VCaP (cell line): ENCODE measurements at regions not wholly inside any gene's neighbourhood (a gene's known extent, or its start where the extent isn't known, plus 50 kb on each side); places are given as distances from the start of the nearest gene placed in this dataset.
A peak's percentile ranks its signal among the peaks of the same experiment; 100 is the strongest.
"Not testable (repeated sequence)": the region's sequence is repeated elsewhere in the genome, so short reads cannot be mapped to it uniquely, and the experiment has no call there.

ENCODE experiments used
- H3K27ac ChIP-seq: fragments of 450-650 bp; 2 replicates; pipeline ENCODE4 v1.5.1; 2017
- CTCF ChIP-seq: fragments of 450-650 bp; conservative IDR thresholded peaks from 2 replicates; pipeline ENCODE4 v1.5.1; 2017; ENCODE audit warnings: mild to moderate bottlenecking, moderate library complexity

DNA sequence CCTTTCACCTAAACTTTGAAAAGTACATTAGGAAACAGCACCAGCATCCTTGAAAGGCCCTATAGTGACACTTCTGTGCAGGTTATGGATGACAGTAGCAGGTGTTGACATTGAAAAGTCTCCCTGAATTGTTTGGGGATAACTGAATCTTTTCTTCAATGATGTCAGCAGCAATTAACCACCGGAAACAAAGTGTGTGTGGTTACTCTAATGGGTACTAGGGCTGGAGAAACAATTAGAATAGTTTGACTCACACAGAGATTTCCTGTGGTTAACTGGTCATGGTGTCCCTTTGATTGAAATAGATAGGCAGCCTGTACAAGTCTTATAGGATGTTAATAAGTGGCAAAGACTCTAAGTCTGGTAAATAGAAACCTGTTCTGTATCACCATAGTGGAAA lies 189.1 kb downstream of the TBX18 start:
- no peak for TF ChIP-seq CTCF
- no peak overlapping the region for H3K27ac ChIP-seq

DNA sequence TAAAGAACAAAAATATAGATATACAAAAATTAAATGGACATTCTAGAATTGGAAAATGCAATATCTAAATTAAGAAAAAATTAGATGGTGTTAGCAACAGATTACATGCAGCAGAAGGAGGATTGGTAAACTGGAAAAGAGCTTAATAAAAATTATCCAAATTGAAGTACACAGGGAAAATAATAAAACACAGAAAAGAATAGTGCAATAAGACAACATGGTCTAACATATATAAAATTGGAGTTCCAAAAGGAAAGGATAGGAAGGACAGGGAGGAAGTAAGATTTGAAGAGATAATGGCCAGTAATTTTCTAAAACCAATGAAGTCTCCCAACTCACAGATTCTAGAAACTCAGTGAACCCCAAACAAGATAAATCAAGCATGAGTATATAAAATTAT lies 194.5 kb downstream of the TBX18 start:
- no peak overlapping the region for H3K27ac ChIP-seq
- TF ChIP-seq CTCF = no peak

GRCh38 chr6:84568971-84569370 lies 195.4 kb downstream of the TBX18 start:
- peak; percentile 69 for TF ChIP-seq CTCF
- no peak overlapping the region for H3K27ac ChIP-seq

- not testable (repeated sequence) for H3K27ac ChIP-seq
These were observed 198.7 kb downstream of the TBX18 start for GRCh38 chr6:84565718-84566117.

DNA sequence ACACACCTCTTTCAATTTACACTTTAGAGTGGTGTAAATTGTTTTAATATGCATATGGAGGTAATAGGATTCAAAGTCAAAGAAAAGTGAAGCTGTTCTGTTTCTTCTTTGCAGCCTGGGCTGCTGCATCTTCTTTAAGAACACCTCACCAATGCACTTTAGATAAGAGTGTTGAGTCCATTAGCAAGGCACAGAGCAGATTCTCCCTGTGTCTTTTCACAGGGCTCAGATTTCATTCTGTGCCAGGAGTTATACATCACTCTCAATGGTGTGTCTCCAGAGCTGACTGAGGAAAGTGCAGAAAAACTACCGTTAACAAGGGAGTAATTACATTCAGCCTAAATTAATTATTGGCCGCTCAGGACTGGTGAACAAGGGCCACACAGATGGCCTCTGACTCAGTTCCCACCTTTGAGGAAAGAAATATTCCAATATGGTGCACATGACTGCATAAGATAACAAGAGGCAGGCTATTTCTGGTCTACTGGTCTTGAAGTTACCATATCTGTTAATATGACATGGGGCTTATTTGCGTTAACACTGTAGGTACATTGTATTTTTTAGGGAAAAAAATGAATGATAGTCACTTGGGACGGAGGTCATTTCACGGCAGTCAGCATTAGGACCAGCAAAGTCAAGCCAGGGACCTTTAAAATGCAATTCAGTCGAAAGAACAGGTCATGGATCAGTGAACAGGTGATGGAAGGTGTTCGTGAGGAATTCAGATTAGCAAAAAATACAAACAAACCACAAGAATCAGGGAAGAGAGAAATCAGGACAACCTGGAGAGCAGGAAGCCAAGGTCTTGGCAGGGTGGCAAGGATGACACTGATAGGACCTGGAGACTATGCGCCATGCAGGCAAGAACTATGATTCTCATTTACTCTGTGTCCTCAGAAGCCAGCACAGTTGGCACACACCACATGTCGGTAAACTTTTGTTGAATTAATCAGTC lies 203.7 kb downstream of the TBX18 start:
- TF ChIP-seq CTCF = no peak
- H3K27ac ChIP-seq = no peak overlapping the region

DNA sequence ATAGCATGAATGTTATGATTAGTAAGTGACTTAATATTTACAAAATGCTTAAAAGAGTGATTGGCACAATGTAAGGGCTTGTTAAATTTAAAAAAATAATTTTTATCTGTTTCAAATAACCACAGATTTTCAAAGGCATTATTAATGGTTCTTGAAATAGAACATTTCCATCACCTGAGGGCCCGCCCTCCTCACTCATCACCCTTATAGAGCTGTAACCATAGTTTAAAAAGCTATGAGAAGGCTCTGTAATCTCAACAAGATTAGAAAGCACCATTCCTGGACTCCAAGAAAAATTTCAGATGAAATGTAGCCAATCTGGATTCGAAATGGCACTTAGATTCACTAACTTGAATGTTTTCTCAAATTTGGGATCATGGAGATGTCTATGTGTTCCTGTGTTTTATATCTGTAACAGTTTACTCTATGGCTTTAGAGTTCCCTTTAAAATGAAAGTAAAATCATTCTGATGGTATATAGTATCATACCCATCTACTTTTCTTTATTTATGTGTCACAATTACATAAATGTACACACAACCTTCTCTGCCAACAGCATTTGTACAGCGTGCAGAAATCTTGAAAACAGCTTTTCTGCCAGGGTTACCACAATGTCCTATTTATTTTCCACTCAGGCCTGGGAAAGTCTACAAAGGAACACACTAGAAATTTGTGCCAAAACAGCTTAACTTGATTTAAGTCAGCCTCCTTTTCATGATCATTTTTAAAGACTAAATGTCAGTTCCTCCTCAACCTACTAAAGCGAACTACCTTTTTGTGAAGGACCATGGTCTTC lies 207.7 kb downstream of the TBX18 start:
- no peak for TF ChIP-seq CTCF
- H3K27ac ChIP-seq = no peak overlapping the region

DNA sequence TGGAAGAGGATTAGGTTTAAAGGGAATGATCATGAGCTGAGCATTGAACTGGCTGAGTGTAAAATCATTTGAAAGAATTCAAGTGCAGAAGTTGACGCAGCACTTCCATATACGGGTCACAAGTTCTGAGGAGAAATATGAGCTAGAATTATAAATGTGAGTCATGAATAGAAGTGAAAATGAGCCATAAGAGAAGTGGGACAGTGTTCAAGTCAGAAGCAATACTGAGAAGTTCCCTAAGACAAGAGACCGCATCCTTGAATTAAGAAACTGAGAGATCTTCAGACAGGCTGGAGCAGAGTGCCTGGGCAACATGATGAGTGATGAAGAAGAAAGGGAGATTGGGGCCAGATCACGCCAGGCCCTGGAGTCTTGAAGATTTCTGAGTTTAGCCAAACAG lies 209.7 kb downstream of the TBX18 start:
- no peak for TF ChIP-seq CTCF
- no peak overlapping the region for H3K27ac ChIP-seq

DNA sequence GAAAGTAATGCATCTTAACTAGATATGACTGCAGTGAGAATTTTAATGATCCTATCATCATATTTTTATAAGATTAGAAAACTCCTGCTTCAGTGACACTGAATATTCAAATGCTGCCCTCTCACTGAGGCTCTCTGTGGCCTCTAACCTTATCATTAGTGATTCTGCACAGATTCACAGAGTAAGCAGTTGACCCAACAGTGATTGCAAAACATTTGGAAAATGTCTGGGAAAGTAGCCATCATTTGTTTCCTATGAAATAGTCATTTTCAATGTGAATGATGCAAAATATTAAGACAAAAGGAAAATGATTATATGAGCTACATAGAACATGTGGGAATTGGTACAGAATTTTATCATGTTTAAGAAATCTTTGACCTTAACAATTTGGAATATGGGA lies 210.3 kb downstream of the TBX18 start:
- TF ChIP-seq CTCF = no peak
- no peak overlapping the region for H3K27ac ChIP-seq
